ENCODE measurements at regions not wholly inside any gene's neighbourhood (a gene's known extent, or its start where the extent isn't known, plus 50 kb on each side); places are given as distances from the start of the nearest gene placed in this dataset.

DNA sequence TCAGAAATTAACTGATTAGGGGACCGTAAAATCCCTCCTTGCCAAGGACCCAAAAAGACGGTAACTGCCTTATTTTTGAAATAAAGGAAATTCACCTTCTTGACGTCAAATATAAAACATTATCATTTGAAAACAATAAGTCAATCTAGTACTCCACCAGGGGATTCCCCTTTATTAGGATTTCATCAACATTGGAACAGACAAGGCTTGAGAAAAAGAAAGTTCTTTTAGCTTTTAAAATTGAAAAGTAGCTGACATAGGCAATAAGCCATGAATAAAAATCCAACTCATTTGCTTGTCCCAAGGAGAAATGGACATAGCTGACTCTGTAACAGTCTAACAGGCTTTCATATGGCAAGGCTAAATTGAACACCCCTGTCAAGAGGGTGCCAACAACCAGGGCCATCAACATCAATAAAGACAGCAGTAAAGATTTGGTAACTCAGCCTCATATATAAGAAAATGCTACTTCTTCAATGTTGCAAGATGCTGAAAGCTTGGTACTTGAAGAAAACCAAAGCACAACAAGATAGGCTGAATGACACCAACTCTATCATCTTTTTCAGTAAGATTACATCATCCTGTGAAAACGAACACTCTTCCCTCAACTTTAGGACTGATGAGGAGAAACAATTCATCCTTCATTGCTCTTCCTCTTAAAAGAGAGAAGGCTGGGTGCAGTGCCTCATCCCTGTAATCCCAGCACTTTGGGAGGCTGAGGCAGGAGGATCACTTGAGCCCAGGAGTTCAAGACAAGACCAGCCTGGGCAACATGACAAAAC lies 121.0 kb upstream of the PRDM1 start:
- DNase-seq = no peak

GRCh38 chr6:105954148-105954547 lies 132.0 kb upstream of the PRDM1 start:
- DNase-seq = no peak

GRCh38 chr6:105952772-105953690 lies 133.1 kb upstream of the PRDM1 start:
- no peak for DNase-seq

- no peak for DNase-seq
Measured at GRCh38 chr6:105952326-105952725, 133.8 kb upstream of the PRDM1 start.

DNA sequence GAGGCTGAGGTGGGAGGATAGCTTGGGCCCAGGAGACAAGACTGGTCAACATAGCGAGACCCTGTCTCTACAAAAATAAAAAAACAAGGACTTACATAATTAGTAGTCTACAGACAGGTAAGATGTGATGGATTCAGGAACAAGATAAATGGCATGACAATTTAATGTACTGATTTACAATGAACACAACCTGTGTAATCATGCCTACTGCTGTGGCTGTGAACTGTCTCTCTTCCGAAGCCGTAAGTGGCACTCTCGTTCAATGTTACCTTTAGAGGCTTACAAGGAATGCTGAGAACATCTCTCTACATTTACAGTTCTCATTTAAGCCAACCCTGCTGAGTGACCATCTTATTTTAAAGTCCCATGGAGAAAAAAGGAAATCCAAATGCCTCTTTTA lies 134.8 kb upstream of the PRDM1 start:
- DNase-seq = no peak

- DNase-seq = no peak
Measured at GRCh38 chr6:105949869-105950268, 136.3 kb upstream of the PRDM1 start.

DNA sequence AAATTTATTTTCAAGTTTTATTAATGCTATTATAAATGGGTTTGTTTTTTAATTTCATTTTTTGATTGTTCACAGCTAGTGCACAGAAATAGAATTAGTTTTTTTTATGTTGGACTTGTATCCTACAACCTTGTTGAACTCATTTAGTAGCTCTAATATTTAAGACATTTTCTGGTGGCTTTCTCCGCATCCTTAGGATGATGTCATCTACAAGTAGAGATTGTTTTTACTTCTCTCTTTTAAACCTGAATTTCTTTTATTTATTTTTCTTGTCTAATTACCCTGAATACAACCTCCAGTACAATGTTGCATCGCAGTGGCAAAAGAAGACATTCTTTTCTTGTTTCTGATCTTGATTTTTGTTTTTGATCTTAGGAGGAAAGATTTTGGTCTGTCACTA lies 142.6 kb upstream of the PRDM1 start:
- DNase-seq = no peak

DNA sequence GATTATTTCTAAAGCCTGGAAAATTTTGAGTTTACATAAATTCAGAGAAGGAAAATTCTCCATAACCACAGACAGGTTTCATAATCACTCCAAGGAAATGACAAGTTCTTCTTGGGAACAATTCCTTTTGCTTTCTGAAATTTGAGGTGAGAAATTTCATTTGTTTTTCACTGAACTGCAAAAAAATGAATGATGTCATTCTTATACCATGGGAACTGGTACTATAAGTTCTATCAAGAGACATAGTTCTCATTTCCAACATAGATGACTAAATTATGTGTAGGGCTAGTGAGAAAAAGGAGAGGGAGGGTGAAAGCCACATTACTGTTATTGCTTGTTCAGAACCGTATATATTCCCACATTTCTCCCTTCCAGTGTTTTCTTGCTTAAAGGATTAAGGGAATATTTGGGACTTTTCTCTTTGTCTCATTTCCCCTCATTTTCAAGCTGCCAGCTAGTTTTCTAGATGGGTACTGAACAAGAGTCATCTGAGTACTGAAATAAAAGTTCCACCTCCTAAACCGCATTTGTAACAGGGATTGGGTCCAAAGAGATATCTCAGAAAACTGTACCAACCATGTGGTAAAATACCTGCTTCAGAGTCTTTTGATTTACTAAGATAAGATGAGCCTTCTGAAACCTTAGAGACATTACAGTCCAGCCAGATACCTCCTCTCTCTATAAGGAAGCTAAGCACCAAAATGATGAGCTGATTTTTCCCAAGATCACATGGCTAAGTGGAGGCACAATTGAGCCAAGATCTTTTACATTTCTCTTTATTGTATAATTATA lies 144.3 kb upstream of the PRDM1 start:
- no peak for DNase-seq

- no peak for DNase-seq
Measured at GRCh38 chr6:105940990-105941389, 145.1 kb upstream of the PRDM1 start.

GRCh38 chr6:105936972-105937371 lies 149.2 kb upstream of the PRDM1 start:
- DNase-seq = no peak

DNA sequence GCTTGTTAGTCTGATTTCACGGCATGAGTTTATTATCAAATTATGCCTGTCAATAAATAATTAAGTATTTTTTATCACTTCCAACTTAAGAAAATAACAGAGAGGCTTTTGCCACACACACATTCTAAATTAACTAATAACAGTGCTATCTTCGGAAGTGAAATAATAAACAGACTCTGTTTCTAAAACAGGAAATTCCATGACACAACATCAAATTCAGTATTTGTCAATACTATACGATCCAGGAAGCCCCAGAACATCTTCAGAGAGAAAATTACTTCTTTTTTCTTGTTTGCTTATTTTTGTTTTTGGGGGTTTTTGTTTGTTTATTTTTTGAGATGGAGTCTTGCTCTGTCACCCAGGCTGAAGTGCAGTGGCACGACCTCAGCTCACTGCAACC lies 150.7 kb upstream of the PRDM1 start:
- no peak for DNase-seq

DNA sequence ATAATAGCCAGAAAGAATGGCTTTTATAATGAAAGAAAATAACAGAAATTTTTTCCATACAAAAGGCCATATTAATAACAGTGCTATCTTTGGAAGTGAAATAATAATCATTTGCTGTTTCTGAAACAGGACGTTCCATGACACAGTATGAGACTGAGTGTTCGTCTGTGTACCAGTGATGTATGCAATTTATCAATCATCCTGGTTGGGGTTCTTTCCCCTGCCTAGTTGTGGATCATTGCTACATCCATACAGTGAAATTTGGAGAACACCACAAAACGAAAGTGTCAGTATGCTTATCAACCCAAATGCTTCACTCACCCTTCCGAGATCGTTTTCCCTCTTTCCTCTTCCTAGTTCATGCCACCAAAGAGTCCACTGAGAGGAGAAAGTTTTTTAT lies 151.4 kb upstream of the PRDM1 start:
- no peak for DNase-seq

DNA sequence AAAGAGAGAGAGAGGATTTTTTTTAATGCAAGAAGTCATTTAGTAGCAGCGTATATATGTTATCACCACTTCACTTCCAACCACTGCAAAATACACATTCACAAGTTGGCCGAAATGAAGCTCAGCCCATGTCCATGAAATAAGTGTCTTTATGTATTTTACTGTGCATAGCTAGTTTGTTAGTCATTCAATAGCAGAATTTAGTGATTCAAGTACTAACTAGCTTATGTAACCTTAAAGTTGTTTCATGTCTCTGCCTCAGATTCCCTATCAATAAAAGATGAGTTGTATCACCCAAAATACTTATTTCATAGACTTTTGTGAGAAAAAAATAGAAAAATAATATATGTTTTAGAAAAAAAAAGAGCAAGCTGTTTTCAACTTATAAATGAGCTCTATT lies 153.7 kb upstream of the PRDM1 start:
- no peak for DNase-seq

DNA sequence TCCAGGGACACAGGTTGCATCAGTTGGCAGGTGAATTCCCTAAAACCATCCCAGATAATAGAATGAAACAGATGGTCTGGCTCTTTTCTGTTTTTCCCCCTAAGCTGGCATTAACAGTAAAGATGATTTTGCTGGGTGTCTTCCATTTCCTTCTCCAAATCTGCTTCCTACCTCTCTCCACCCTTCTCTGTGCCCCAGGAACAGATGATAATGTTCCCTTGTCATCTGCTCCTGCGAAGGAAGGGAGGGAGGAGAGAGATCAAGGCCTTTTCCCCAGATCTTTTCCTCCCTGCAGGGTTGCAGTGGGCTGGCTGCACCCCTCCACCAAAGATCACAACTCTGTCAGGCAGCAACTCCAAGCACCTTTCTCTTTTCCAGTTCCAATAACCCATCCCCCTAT lies 156.5 kb upstream of the PRDM1 start:
- no peak for DNase-seq

GRCh38 chr6:105926318-105926717 lies 159.8 kb upstream of the PRDM1 start:
- no peak for DNase-seq

GRCh38 chr6:105925706-105926105 lies 160.4 kb upstream of the PRDM1 start:
- DNase-seq = no peak

DNA sequence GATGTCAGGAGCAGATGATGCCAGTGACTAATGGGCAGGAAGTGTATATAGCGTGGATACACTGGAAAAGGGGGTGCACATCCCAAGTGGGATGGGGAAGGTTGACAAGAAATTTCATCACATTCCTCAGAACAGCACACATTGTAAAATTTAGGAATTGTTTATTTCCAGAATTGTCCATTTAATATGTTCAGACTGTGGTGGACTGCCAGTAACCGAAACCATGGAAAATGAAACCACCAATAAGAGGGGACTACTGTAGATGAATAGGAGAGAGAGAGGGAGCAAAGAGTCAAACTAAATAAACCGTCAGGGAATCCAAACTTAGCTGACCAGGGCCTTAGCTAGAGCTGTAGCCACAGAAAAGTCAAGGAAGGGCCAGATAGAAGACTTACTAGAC lies 164.4 kb upstream of the PRDM1 start:
- DNase-seq = no peak

DNA sequence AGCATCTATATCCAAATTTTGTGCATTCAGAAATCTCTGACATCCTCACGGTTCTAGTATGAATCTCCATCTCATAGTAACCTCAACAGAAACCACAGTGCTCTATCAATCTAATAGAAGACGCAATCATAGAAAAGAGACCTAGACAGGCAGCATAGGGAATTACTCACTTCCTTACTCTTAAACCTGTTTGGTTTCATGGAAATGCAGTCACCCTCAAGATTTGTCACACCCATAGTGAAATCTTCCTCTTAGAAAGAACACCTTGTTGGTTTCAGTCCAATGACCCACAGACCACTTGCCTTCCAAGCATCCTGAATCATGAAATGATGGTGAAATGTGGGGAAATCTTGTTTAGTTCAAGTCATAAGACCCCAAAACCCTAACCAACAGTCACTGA lies 166.1 kb upstream of the PRDM1 start:
- DNase-seq = no peak

- DNase-seq = no peak
Measured at GRCh38 chr6:105917038-105917695, 169.0 kb upstream of the PRDM1 start.

DNA sequence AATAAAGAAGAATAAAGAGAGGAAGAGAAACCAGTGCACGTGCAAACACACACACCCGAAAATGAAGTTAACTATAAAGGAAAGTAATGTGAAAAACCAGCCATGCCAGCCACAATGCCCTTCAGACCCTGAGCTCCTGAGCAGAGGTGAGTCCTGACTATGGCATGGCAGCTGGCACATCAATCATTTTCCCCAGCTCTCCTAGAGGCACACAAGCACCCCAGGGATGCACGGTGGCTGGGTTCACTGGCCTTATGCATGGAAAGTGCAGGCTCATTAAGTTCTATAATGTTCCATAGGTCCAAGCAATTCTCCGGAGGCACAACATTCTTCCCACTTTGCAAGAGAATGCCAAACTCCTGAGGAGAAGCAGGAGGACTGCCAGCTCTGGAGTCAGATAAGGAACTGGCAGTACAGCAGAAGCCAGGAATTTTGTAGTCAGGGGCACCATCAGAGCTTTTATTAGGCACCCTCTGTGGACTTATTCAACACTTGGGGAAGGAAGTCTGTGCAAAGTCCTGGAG lies 175.0 kb upstream of the PRDM1 start:
- DNase-seq = no peak

DNA sequence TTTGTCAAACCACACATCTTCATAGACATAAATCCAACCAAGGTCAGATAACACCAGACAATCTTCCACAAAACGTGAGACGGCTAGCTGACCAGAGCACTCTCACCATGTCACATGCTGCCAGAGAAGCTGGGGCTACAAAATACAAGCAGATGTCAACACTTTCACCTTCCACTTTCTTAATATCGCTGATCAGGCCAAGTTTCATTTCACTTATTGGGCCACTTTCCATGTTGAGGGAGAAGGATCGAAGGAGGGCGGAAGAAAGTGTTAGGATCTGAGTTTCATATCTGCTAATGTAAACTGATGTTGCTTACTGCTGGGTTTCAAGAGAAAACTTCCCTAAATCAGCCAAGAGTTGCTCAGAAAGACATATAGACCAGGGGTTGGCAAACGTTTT lies 177.0 kb upstream of the PRDM1 start:
- DNase-seq = no peak

GRCh38 chr6:105907991-105908390 lies 178.1 kb upstream of the PRDM1 start:
- DNase-seq = no peak

DNA sequence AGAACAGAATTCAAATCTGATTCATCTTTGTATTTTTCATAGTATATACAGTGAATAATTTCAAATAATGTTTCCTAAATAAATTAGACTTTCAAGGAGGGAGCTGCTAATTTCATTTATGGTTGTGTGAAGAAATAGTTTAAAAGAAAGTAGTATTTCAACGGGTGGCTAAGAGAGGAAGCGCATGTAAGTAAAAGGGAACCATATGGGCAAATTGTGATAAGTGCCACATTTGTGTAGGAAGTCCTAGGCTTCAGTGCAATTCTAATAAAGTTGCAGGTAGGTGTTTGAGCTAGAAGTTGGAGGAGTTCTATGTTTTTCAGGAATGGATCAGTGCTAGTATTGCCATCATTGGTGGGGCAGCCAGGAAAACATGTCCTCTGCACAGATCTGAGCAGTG lies 178.8 kb upstream of the PRDM1 start:
- no peak for DNase-seq

All from stimulated activated naive CD4-positive, alpha-beta T cell (primary cell).